H9 (cell line): ENCODE measurements at regions not wholly inside any gene's neighbourhood (a gene's known extent, or its start where the extent isn't known, plus 50 kb on each side); places are given as distances from the start of the nearest gene placed in this dataset.

ENCODE experiments used
- DNase-seq: peaks from one replicate; pipeline ENCODE4 v3.0.0-alpha.2; 2017
- H2AFZ ChIP-seq: one replicate; pipeline ENCODE4 v1.6.1; 2013; ENCODE audit warnings: mild to moderate bottlenecking, low read length, control low read depth, moderate library complexity
- H2AK5ac ChIP-seq: 2 replicates; pipeline ENCODE4 v1.6.1; 2013; ENCODE audit warnings: low read length, control low read depth, mixed read lengths; ENCODE audit not compliant: insufficient read length
- H2BK120ac ChIP-seq: one replicate; pipeline ENCODE4 v1.6.1; 2013; ENCODE audit warnings: low read depth, mild to moderate bottlenecking, low read length, control low read depth, inconsistent platforms; ENCODE audit not compliant: poor library complexity, severe bottlenecking
- H2BK12ac ChIP-seq: 2 replicates; pipeline ENCODE4 v1.6.1; 2013; ENCODE audit warnings: low read length, control low read depth, mixed read lengths, low read depth; ENCODE audit not compliant: insufficient read length
- H2BK15ac ChIP-seq: 2 replicates; pipeline ENCODE4 v1.6.1; 2013; ENCODE audit warnings: low read depth, low read length, control low read depth
- H2BK20ac ChIP-seq: one replicate; pipeline ENCODE4 v1.6.1; 2013; ENCODE audit warnings: low read depth, mild to moderate bottlenecking, low read length, control low read depth, inconsistent platforms; ENCODE audit not compliant: poor library complexity, severe bottlenecking
- H2BK5ac ChIP-seq: 2 replicates; pipeline ENCODE4 v1.6.1; 2013; ENCODE audit warnings: low read length, control low read depth, mixed read lengths; ENCODE audit not compliant: insufficient read length
- H3K14ac ChIP-seq: 2 replicates; pipeline ENCODE4 v1.6.1; 2013; ENCODE audit warnings: low read length, control low read depth; ENCODE audit not compliant: insufficient read depth
- H3K18ac ChIP-seq: 2 replicates; pipeline ENCODE4 v1.6.1; 2013; ENCODE audit warnings: low read depth, mild to moderate bottlenecking, mixed read lengths, low read length, control low read depth; ENCODE audit not compliant: insufficient read length
- H3K23ac ChIP-seq: 2 replicates; pipeline ENCODE4 v1.6.1; 2013; ENCODE audit warnings: low read length, control low read depth, mixed read lengths, low read depth; ENCODE audit not compliant: insufficient read length
- H3K23me2 ChIP-seq: 2 replicates; pipeline ENCODE4 v1.6.1; 2013; ENCODE audit warnings: low read depth, mild to moderate bottlenecking, mixed read lengths, low read length, control low read depth; ENCODE audit not compliant: insufficient read length, poor library complexity, severe bottlenecking
- H3K27ac ChIP-seq: 2 replicates; pipeline ENCODE4 v1.5.1; 2013; ENCODE audit warnings: low read length, control low read depth, mixed read lengths, low read depth; ENCODE audit not compliant: insufficient read length
- H3K27me3 ChIP-seq: 2 replicates; pipeline ENCODE4 v1.6.1; 2013; ENCODE audit warnings: low read length, control low read depth, inconsistent platforms; ENCODE audit not compliant: insufficient read depth
- H3K4ac ChIP-seq: 2 replicates; pipeline ENCODE4 v1.6.1; 2013; ENCODE audit warnings: low read depth, mild to moderate bottlenecking, control low read depth, inconsistent platforms, low read length, moderate library complexity
- H3K4me1 ChIP-seq: 2 replicates; pipeline ENCODE4 v1.6.1; 2013; ENCODE audit warnings: low read length, control low read depth, inconsistent platforms; ENCODE audit not compliant: insufficient read depth
- H3K4me2 ChIP-seq: 2 replicates; pipeline ENCODE4 v1.6.1; 2013; ENCODE audit warnings: low read length, control low read depth, mixed read lengths; ENCODE audit not compliant: insufficient read length, insufficient read depth
- H3K56ac ChIP-seq: 2 replicates; pipeline ENCODE4 v1.6.1; 2013; ENCODE audit warnings: low read depth, mild to moderate bottlenecking, mixed read lengths, low read length, control low read depth; ENCODE audit not compliant: insufficient read length
- H3K79me1 ChIP-seq: 2 replicates; pipeline ENCODE4 v1.6.1; 2013; ENCODE audit warnings: low read depth, mild to moderate bottlenecking, moderate library complexity, low read length, control low read depth, inconsistent platforms; ENCODE audit not compliant: insufficient read depth, poor library complexity, severe bottlenecking
- H3K79me2 ChIP-seq: 2 replicates; pipeline ENCODE4 v1.6.1; 2013; ENCODE audit warnings: low read length, control low read depth, inconsistent platforms; ENCODE audit not compliant: insufficient read depth
- H3K9ac ChIP-seq: 2 replicates; pipeline ENCODE4 v1.6.1; 2013; ENCODE audit warnings: low read length, control low read depth, mixed read lengths; ENCODE audit not compliant: insufficient read length; ENCODE audit errors: extremely low read depth
- H3K9me3 ChIP-seq: one replicate; pipeline ENCODE4 v1.6.1; 2013; ENCODE audit warnings: low read depth, low read length, inconsistent platforms; ENCODE audit not compliant: control insufficient read depth
- H3T11ph ChIP-seq: one replicate; pipeline ENCODE4 v1.6.1; 2013; ENCODE audit warnings: mild to moderate bottlenecking, low read length, control low read depth, inconsistent platforms
- H4K20me1 ChIP-seq: one replicate; pipeline ENCODE4 v1.6.1; 2013; ENCODE audit not compliant: control insufficient read depth, insufficient read length, insufficient read depth
- H4K5ac ChIP-seq: 2 replicates; pipeline ENCODE4 v1.6.1; 2013; ENCODE audit warnings: low read depth, mild to moderate bottlenecking, mixed read lengths, low read length, control low read depth; ENCODE audit not compliant: insufficient read length
- H4K8ac ChIP-seq: replicated peaks from 2 replicates; pipeline ENCODE4 v1.6.1; 2013; ENCODE audit warnings: low read length, control low read depth, mixed read lengths, low read depth; ENCODE audit not compliant: insufficient read length
- H4K91ac ChIP-seq: 2 replicates; pipeline ENCODE4 v1.6.1; 2013; ENCODE audit warnings: low read depth, mild to moderate bottlenecking, moderate library complexity, mixed read lengths, low read length, control low read depth; ENCODE audit not compliant: insufficient read length
- H3K27ac Mint-ChIP-seq, 3 experiments: 2 replicates in 2 of 3; 3 replicates in 1 of 3; pipeline ENCODE4 v1.8.0; 2020 to 2021; ENCODE audit warnings: mixed read lengths in 3 of 3, mild to moderate bottlenecking in 1 of 3, moderate library complexity in 1 of 3
- H3K27me3 Mint-ChIP-seq: 2 replicates; pipeline ENCODE4 v1.8.0; 2021; ENCODE audit warnings: low read depth, mild to moderate bottlenecking, moderate library complexity, mixed read lengths
- H3K36me3 Mint-ChIP-seq, 3 experiments: 2 replicates in 2 of 3; 3 replicates in 1 of 3; pipeline ENCODE4 v1.8.0; 2020 to 2021; ENCODE audit warnings: low read depth in 3 of 3, mixed read lengths in 3 of 3; ENCODE audit not compliant: insufficient read depth in 1 of 3
- H3K4me1 Mint-ChIP-seq, 2 experiments: 2 replicates each; pipeline ENCODE4 v1.8.0; 2020; ENCODE audit warnings: mixed read lengths in 2 of 2
- H3K4me3 Mint-ChIP-seq, 2 experiments: 2 replicates in 1 of 2; 3 replicates in 1 of 2; pipeline ENCODE4 v1.8.0; 2020 to 2021; ENCODE audit warnings: mild to moderate bottlenecking in 2 of 2, mixed read lengths in 2 of 2, moderate library complexity in 1 of 2
- H3K9me3 Mint-ChIP-seq, 2 experiments: 2 replicates in 1 of 2; 3 replicates in 1 of 2; pipeline ENCODE4 v1.8.0; 2020; ENCODE audit warnings: mild to moderate bottlenecking in 2 of 2, mixed read lengths in 2 of 2, moderate library complexity in 1 of 2
- CTCF ChIP-seq: fragments of 200-600 bp; sonication (generic); conservative IDR thresholded peaks from 3 replicates; pipeline ENCODE4 v1.8.0; 2021; ENCODE audit warnings: antibody characterized with exemption, mild to moderate bottlenecking
- WGBS: extraction: QIAGEN DNeasy Blood & Tissue Kit; methylation state at CpG from one replicate; pipeline ENCODE4 v1.1.7; 2013; ENCODE audit warnings: missing lambda C conversion rate, low lambda C conversion rate, mixed read lengths; ENCODE audit not compliant: insufficient read length; ENCODE audit errors: extremely low coverage; 5-methylcytosine and 5-hydroxymethylcytosine counted together

DNA sequence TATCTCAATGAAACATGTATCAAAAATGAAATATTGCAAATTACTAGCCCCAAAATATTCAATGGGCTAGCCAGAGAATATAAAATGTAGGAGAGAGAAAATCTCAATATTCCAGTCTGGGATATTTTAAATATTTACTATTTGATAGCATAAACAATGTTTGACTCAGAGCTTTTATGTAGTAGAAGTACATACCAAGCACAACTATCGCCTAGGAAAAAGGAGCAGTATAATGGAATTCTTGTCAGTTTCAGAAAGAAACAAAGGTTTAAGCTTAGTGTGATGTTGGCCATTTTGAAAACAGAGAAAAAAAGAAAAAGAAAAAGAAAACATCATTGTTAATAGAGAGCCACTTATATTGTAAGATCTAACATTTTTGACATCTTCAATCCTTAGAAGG lies 1961.9 kb upstream of the CELF4 start:
- DNase-seq, result no peak
- Histone ChIP-seq H3K27ac (no peak overlapping the region), H3T11ph (no peak overlapping the region), H4K5ac (no peak overlapping the region), H2BK5ac (no peak overlapping the region), H3K18ac (no peak overlapping the region), H3K27me3 (no peaks in the 10 kb centered on the region), H3K14ac (no peak overlapping the region), H2AFZ (no peak overlapping the region), H4K91ac (no peak overlapping the region), H2BK120ac (no peak overlapping the region), H4K8ac (no peak overlapping the region), H4K20me1 (no peaks in the 10 kb centered on the region), H3K23me2 (no peaks in the 10 kb centered on the region), H2BK20ac (no peak overlapping the region), H3K56ac (no peak overlapping the region), H3K4me2 (no peak overlapping the region), H3K9ac (no peak overlapping the region), H3K79me1 (no peaks in the 10 kb centered on the region), H3K79me2 (no peaks in the 10 kb centered on the region), H2BK15ac (no peak overlapping the region), H3K4me1 (no peaks in the 10 kb centered on the region), H3K9me3 (no peaks in the 10 kb centered on the region), H3K23ac (no peak overlapping the region), H2AK5ac (no peak overlapping the region), H3K4ac (no peak overlapping the region), H2BK12ac (no peak overlapping the region)
- no peak overlapping the region; a peak in 1 of 7 replicates for H3K27ac Mint-ChIP-seq
- H3K9me3 Mint-ChIP-seq, result no peaks in the 10 kb centered on the region
- no peak for TF ChIP-seq CTCF
- no peak overlapping the region for H3K4me3 Mint-ChIP-seq
- no peaks in the 10 kb centered on the region for H3K27me3 Mint-ChIP-seq
- H3K36me3 Mint-ChIP-seq, result no peaks in the 10 kb centered on the region
- H3K4me1 Mint-ChIP-seq, result no peaks in the 10 kb centered on the region
- no CpG with 5 or more reads among the region's 1 CpG for WGBS
